Globus pallidus (tissue), 1 donor: ENCODE measurements at regions not wholly inside any gene's neighbourhood (a gene's known extent, or its start where the extent isn't known, plus 50 kb on each side); places are given as distances from the start of the nearest gene placed in this dataset.

Experiments
- DNase-seq: peaks from one replicate; pipeline ENCODE4 v3.0.0-alpha.2; 2015; ENCODE audit warnings: low spot score

- no peak for DNase-seq
Observed at GRCh38 chr20:60579941-60580515, 621.8 kb downstream of the CDH26 start.

DNA sequence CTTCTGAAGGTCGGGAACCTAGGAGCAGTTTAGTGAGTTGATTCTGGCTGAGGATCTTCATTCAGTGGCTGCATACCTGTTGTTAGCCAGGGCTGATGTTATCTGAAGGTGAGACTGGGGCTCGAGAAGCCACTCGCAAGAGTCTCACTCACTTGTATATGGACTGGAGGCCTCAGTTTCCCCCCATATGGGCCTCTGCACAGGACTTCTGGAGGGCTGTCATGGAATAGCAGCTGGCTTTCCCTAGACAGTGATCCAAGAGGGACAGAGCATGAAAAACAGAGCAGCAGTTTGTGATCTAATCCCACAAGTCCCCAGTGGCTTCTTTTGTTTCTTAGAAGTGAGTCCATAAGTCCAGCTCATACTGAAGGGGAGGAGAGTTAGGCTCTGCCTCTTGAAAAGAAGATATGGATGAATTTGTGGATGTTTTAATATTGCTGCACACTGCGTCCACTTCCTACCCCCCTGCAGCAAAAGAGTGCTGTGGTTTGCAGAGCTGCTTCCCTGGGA is 623.4 kb downstream of the CDH26 start:
- no peak for DNase-seq

- peak; percentile 50 for DNase-seq
Observed at GRCh38 chr20:60583741-60584140, 625.5 kb downstream of the CDH26 start.

- DNase-seq = no peak
Observed at GRCh38 chr20:60584221-60584620, 626.0 kb downstream of the CDH26 start.

- DNase-seq = no peak
Observed at GRCh38 chr20:60585651-60586050, 627.4 kb downstream of the CDH26 start.

GRCh38 chr20:60586269-60587050 is 628.2 kb downstream of the CDH26 start:
- DNase-seq = no peak

DNA sequence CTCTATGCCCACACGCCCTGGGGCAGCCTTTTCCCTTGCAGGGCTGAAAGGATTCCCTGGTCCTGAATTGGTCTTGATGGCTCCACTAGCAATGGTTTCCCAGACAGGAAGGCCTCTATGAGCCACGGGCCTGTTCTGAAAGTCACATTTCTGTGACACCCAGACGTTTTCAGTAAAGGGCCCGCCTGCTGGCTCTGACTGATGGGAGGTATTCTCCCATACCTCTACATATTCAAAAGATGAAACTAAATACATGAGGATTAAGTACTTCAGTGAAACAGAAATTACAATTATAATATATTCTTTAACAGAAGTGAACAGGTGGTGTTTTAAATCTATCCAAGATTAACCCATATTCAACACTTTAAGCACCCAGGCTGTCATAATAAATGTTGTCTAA is 629.8 kb downstream of the CDH26 start:
- no peak for DNase-seq

DNA sequence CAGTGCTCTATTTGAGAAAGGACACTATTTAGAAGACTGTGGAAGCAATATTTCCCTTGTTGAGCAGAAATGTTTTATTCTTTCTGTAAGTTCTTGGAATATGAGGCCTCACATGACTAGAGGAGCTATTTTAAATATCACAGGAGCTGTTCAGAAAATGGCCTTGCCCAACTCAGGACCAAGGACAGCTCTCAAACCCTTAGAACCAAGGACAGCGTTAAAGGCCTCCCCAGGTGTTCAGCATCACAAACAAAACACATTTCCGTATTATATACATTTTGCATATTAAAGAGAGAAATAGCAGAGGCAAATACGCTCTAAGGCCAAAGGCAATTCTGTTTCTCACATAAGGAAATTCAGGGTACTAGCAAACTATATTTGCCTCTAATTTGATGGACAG is 631.4 kb downstream of the CDH26 start:
- DNase-seq = no peak

DNA sequence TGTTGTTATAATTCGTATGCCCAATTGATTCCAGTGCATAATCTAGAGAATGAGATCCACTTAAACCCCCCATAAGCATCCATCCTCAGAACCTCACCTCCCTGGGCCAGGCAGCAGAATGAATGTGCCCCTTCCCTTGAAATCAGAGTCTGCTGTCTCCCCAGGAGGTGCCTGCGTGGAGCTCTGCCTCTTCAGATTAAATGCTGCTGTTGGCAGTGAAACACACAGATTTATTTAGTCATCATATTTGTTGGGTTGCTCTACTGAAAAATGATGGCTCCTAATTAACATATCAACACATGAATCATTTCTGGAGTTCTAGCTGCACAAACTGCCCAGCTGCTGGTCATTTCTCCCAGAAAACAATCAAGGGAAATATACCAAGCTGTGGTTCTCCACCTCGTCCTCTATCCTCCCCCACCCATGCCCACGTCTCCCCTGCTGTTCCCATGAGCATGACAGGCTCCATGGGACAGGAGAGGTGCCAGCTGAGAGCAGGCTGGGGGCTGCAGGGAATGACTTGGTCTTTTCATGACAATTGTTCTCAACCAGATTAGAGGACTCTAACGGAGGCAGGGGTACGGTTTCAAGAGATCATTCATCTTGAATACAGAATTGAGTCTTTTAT is 633.1 kb downstream of the CDH26 start:
- DNase-seq = no peak

DNA sequence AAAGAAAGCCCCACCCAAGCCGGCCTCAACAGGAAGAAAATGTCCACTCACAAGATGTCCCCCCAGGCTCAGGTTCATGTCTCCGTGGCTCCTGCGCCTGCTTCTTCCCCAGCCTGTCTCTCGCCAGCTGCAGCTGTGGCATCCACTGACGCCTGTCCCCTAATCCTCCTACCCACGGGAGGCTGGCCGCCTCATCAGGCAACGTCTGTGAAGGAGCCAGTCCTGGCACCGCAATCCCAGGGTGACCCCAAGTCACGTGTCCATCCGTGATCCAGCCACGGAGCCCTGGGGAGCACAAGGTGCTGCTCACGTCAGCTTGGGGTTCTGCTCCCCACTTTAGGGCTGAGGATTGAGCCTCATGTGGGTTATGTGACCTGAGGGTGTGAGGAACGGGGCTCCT is 640.3 kb downstream of the CDH26 start:
- no peak for DNase-seq

DNA sequence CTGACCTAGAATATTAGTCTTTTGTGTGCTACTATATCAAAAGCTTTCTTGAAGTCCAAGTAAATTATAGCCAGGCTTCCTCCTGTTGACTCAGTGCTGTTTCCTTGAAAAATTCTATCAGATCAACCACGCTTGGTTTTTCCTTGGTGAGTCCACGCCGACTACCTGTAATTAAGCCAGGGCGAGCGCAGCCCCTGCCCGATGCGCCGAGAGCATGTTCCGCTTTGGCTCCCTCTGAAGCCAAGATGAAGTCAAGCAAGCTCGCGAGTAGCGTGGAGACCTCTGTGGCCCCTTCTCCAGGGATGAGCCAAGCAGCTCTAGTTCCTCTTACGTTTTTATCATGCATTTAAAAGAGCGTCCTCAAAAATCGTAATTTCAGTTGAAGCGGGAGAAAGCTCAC is 641.2 kb downstream of the CDH26 start:
- DNase-seq = no peak

GRCh38 chr20:60600036-60600435 is 641.8 kb downstream of the CDH26 start:
- no peak for DNase-seq

DNA sequence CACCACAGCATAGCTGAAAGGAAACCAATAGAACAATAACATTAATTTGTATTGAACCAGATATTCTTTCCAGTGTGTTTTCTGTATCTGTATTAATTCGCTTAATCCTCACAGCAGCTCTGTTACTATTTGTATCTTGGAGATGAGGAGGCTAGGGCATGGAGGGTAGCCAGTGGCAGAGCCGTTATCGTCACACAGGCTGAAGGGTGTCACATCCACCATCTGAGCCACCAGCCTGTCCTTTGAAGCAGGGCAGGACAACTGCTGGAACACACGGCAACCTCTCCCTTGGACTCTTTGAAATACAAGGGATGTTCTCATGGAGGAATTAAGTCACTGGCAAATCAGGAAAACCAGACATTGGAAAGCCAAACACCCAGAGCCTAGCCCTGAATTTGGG is 628.0 kb upstream of the CDH4 start:
- DNase-seq = no peak

GRCh38 chr20:60627751-60628565 is 624.1 kb upstream of the CDH4 start:
- DNase-seq = no peak

- no peak for DNase-seq
Observed at GRCh38 chr20:60628749-60629148, 623.3 kb upstream of the CDH4 start.

GRCh38 chr20:60629206-60629605 is 622.9 kb upstream of the CDH4 start:
- DNase-seq = no peak

DNA sequence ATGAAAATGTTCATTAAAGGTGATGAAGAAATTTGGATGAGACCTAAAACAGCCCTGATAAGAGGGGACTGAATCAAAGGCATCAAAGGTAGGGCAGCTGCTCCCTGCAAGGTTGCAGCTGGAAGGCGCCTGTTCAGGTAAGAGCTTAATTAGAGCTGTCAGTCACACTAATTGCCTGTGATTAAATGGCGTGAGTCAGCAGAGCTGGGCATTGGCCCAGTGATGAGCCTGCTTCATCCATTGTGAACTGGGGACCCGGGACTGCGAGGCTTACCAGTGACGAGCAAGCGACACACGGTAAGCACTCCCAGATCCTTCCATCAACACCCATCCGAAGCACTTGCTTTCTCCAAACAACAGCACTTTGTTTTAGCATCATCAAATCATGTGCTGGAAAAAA is 621.5 kb upstream of the CDH4 start:
- DNase-seq = no peak

- DNase-seq = no peak
Observed at GRCh38 chr20:60631585-60632287, 620.3 kb upstream of the CDH4 start.

- no peak for DNase-seq
Observed at GRCh38 chr20:60632391-60633262, 619.4 kb upstream of the CDH4 start.

GRCh38 chr20:60634491-60635172 is 617.4 kb upstream of the CDH4 start:
- DNase-seq = no peak
